ENCODE measurements at regions not wholly inside any gene's neighbourhood (a gene's known extent, or its start where the extent isn't known, plus 50 kb on each side); places are given as distances from the start of the nearest gene placed in this dataset.

GRCh38 chr3:70550723-70551319 is 238.4 kb upstream of the MDFIC2 start:
- FAIRE-seq = no peak

- FAIRE-seq = no peak
Measured at GRCh38 chr3:70546679-70547078, 234.2 kb upstream of the MDFIC2 start.

DNA sequence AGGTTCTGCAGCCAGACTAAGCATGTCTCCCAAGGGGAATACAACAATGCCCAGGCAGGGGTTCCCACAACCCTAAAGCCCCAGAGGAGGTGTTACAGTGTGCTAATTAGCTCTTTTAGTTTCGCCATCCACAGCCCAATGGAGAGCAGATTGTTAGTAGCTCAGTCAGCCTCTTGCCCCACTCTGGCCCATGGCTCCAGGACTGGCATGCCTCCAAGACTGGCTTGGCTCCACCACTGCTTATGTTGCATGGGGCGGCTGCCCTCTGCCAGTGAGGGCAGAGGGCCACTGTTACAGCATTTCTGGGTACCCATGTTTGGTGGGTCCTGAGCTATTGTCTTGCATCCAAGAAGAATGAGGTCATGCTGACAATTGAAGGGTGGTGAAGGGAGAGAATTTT is 231.1 kb upstream of the MDFIC2 start:
- FAIRE-seq = no peak

DNA sequence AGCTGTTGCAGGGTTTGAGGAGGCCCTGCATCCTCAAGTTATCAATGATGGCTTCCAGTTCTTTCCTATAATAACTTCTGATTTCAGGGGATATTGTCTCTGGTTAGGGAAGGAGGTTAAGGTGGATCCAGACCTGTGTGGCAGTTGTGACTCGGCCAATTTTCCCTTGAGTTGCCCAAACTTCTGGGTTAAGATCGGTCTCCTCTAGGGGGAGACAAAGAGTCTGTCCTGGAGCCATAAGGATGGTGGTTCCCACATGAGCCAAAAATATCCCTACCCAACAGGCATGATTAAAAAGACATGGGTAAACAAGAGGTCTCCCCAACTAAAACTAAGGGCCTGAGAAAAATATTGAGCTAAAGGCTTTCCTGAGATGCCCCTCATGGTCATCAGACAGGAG is 227.5 kb upstream of the MDFIC2 start:
- FAIRE-seq = no peak

GRCh38 chr3:70532806-70533205 is 220.4 kb upstream of the MDFIC2 start:
- FAIRE-seq = no peak

GRCh38 chr3:70531838-70532489 is 219.5 kb upstream of the MDFIC2 start:
- FAIRE-seq = no peak

GRCh38 chr3:70531063-70531657 is 218.7 kb upstream of the MDFIC2 start:
- FAIRE-seq = peak; percentile 99

- FAIRE-seq = no peak
Measured at GRCh38 chr3:70530626-70531025, 218.2 kb upstream of the MDFIC2 start.

- FAIRE-seq = no peak
Measured at GRCh38 chr3:70527026-70527425, 214.6 kb upstream of the MDFIC2 start.

DNA sequence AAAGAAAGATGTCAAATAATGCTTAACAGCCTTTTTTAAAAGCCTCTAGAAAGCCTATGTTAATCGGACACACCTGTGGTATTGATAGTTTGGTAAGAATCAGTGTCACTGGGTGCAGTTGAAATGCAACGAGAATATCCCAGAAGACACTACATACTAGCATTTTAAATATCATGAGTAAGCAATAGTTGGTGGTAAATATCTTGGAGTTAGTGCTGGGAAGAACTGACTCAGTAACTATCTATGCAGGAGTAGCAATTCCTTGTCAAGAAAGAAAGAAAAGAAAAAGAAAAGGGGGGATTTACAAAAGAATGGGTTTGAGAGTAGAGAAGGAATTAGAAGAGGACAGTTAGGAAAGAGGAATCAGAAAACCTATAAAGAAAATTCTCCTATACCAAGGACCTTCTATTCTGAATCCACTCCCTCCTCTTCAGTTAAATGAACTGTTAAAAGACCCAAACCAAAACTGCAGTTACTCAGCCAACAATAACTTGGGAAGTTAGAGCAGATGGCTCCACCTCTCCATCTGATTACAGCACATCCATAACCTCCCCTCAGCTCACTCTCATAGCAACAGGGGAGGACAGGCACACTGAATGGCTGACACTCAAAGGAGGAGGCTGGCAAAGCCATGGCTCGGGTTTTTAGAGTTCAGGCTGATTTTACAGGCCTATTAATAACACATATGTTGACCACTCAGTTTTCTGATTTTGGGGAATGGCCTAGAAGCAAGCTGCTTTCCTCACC is 207.6 kb upstream of the MDFIC2 start:
- FAIRE-seq = no peak

DNA sequence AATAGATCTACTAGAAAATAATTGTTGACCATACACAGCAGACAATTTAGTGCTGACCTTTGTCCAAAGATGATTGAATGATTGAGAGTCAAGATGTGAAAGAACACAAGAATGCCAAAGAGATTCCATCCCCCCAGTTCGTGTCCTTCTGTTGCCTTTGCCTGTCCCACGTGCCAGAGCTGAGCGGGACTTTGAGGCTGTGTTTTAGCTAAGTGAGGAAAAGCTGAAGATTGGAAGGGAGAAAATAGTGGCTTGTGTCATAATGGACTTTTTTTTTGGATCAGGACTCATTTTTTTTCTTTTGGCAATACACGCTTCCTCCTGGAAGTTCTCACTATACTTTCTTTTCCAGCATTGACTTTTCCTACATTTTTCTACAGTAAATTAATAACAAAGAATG is 206.6 kb upstream of the MDFIC2 start:
- no peak for FAIRE-seq

- FAIRE-seq = no peak
Measured at GRCh38 chr3:70518356-70518755, 205.9 kb upstream of the MDFIC2 start.

GRCh38 chr3:70517124-70517890 is 204.9 kb upstream of the MDFIC2 start:
- FAIRE-seq = no peak

- no peak for FAIRE-seq
Measured at GRCh38 chr3:70516076-70516475, 203.6 kb upstream of the MDFIC2 start.

- FAIRE-seq = no peak
Measured at GRCh38 chr3:70507486-70507885, 195.0 kb upstream of the MDFIC2 start.

DNA sequence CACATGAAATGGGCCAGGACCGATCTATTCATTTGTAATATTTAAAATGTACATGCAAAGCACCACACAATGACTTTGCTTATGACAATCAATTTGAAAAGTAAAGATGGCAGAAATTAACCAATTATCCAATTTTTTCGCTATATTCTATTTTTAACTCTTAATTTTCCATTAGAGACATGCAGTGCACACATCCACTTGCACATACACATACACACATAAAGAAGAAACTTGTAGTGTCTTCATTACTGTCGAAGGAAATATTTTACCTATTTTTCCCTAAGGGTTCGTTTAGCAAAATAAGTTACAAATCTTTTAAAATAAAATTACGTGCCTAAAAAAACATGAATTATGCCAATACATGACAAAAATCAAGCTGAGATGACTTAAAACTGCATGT is 194.3 kb upstream of the MDFIC2 start:
- FAIRE-seq = peak; percentile 64

GRCh38 chr3:70501561-70501960 is 189.1 kb upstream of the MDFIC2 start:
- no peak for FAIRE-seq

DNA sequence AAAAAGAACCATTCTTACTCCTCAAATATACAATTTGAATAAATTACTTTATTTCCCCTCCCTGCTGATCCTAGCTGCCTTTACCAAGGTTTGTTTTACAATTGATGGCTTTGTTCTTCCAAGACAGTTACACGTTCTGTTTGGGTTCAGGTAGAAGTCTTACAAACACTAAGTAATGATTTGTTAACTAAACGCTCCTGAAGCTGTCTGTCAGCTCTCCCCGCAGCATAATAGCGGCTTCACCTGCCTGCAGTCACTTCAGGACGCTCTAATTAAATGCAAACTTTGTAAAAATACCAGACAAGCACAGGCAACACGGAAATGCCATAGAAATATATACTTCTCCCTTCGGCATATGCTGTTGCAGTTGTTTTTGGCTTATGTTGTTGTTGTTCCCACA is 176.4 kb upstream of the MDFIC2 start:
- no peak for FAIRE-seq

GRCh38 chr3:70488131-70488530 is 175.7 kb upstream of the MDFIC2 start:
- no peak for FAIRE-seq

DNA sequence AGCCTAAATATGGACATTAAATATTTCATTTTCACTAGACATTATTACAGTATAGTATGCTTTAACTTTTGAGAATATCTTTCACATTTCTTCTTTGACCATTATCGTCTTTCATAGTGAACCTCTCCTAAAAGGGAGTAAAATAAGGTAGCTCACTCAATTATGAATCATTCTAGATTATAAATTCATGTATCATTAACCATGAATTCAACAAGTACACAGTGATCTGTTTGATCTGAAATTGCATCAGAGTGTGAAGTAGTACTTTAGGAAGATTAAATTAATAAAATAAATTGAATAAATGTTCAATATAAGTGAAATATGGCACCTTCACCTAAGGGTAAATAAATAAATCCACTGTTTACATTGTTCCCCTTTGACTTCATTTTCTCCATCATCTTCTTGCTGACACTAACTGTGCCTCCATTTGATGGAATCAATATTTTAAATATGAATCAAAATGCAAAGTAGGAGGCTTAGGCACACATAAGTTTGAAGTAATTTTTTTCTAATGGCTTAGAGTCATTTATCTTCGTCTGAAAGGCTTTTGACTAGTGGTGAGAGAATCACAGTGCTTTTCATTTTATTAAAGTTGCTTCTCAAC is 174.1 kb upstream of the MDFIC2 start:
- FAIRE-seq = no peak

DNA sequence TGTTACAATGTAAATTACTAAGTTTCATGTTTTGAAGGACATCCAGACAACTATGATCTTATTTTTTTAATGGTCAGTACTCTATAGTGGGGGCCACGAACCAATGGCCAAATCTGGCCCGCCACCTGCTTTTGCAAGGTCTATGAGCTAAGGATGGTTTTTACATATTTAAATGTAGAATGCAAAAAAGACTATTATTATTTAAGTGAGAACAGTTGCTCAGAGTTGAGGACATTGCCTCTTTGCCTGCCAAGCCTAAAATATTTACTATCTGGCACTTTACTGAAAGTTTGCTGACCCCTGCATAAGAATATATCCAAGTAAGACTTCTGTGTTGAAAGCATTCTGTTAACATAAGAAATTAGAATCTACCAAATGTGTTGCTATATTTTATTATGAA is 163.7 kb upstream of the MDFIC2 start:
- FAIRE-seq = no peak

GRCh38 chr3:70471464-70472342 is 159.3 kb upstream of the MDFIC2 start:
- no peak for FAIRE-seq

All from islet of Langerhans (tissue), 1 donor.